ENCODE measurements at regions not wholly inside any gene's neighbourhood (a gene's known extent, or its start where the extent isn't known, plus 50 kb on each side); places are given as distances from the start of the nearest gene placed in this dataset.

GRCh38 chr5:5014586-5015235 is 125.4 kb upstream of the ADAMTS16 start:
- TF ChIP-seq CTCF (IDR thresholded peaks at IDR 0.05) = no peak
- H3K4me3 Mint-ChIP-seq = no peak overlapping the region
- CTCF ChIA-PET = no interaction called here
- peaks cover 3% of the 10 kb centered on the region for H3K9me3 Mint-ChIP-seq
- no peak for DNase-seq
- no peak overlapping the region for H3K27ac Mint-ChIP-seq
- no peaks in the 10 kb centered on the region for H3K36me3 Mint-ChIP-seq (ENCODE audit: low read depth)
- peaks cover 2% of the 10 kb centered on the region for H3K27me3 Mint-ChIP-seq
- POLR2A ChIA-PET = no interaction called here
- intact Hi-C loops (cut with micrococcal nuclease) = no loop called here
- no peaks in the 10 kb centered on the region for H3K4me1 Mint-ChIP-seq
- no peak for ATAC-seq (ENCODE audit: low read depth)

- no peaks in the 10 kb centered on the region for H3K36me3 Mint-ChIP-seq (ENCODE audit: low read depth)
- no peaks in the 10 kb centered on the region for H3K9me3 Mint-ChIP-seq
- ChIA-PET POLR2A (no interaction called here), CTCF (no interaction called here)
- H3K27me3 Mint-ChIP-seq = peaks cover 2% of the 10 kb centered on the region
- intact Hi-C loops (cut with micrococcal nuclease) = no loop called here
- DNase-seq = no peak
- ATAC-seq (ENCODE audit: low read depth) = no peak
- no peak for TF ChIP-seq CTCF (IDR thresholded peaks at IDR 0.05)
- H3K4me3 Mint-ChIP-seq = no peak overlapping the region
- no peak overlapping the region for H3K27ac Mint-ChIP-seq
- H3K4me1 Mint-ChIP-seq = no peaks in the 10 kb centered on the region
These were observed 122.1 kb upstream of the ADAMTS16 start for GRCh38 chr5:5017827-5018577.

DNA sequence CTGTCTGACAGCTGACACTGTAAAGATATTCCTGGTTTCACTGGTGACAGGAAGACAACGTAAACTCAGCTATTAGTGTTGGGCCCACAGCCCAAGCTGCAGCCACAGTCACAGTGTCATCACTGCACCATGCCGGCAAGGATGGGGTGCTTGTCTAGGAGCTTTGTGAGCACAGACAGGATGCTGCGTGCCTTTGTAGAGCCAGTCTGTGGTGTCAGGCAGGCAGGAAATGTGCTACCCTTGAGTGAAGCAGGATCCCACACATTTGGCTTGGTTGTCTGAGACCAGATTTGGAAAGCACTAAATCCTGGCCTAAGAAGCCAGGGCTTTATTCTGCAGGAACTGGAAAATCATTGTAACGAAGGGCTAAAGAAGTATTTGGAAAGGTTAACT is 121.6 kb upstream of the ADAMTS16 start:
- ChIA-PET POLR2A (no interaction called here), CTCF (no interaction called here)

DNA sequence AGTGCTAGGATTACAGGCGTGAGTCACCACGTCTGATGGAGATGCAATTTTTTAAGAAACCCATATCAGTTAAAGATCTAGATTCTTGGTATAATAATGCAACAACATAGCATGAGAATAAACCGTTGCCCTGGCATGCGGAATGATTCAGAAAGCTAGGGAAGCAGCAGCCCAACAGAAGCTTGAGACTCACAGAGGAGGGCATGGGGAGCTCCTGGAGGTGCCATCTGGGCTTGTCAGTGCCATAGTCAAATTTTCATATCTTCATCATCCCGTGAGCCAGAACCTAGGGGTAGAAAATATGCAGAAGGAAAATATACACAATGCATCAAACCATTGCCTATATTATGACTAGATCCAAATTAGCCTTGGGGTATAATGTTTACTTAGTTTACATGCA is 118.7 kb upstream of the ADAMTS16 start:
- ATAC-seq (ENCODE audit: low read depth) (no peak), DNase-seq (no peak)
- Mint-ChIP-seq H3K9me3 (no peaks in the 10 kb centered on the region), H3K4me1 (peaks cover 3% of the 10 kb centered on the region), H3K27me3 (peaks cover 2% of the 10 kb centered on the region), H3K27ac (no peak overlapping the region), H3K36me3 (ENCODE audit: low read depth) (no peaks in the 10 kb centered on the region), H3K4me3 (no peak overlapping the region)
- ChIA-PET CTCF (no interaction called here), POLR2A (no interaction called here)
- intact Hi-C loops (cut with micrococcal nuclease) = no loop called here
- no peak for TF ChIP-seq CTCF (IDR thresholded peaks at IDR 0.05)

More for the DNA sequence above, 121.6 kb upstream of the ADAMTS16 start:
- intact Hi-C loops (cut with micrococcal nuclease) = no loop called here
- Mint-ChIP-seq H3K4me1 (no peaks in the 10 kb centered on the region), H3K27ac (no peak overlapping the region), H3K9me3 (no peaks in the 10 kb centered on the region), H3K4me3 (no peak overlapping the region), H3K36me3 (ENCODE audit: low read depth) (no peaks in the 10 kb centered on the region), H3K27me3 (peaks cover 2% of the 10 kb centered on the region)
- DNase-seq = no peak
- no peak for ATAC-seq (ENCODE audit: low read depth)
- TF ChIP-seq CTCF (IDR thresholded peaks at IDR 0.05) = no peak

DNA sequence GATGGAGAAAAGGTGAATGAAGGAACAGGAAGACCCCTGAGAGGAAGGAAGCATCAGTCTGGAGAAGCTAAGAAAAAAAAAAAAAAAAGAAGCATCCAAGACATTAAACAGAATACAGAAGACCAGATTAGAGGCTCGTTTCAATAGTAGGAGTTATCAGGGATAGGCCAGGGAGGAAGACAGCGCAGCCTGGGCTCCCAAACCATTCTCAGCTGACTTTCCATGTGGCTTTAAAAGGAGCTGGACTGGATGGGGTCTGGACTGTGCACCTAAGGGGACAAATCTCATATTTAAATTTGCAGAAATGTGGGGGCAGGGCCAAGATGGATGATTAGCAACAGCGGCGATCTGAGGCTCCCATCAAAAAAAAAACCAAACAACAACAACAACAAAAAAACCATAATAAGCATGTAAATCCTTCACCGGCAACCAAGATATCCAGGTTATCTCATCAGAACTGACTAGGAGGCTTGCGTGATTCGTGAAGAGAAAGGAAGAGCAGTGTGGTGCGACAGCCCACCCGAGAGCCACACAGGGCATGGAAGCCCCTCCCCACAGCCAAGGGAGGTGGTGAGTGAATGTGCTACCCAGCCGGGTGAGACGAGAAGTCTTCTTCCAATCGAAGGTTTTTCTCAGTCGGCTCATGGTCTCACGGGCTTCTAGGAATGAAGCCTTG is 114.9 kb upstream of the ADAMTS16 start:
- H3K36me3 Mint-ChIP-seq (ENCODE audit: low read depth) = no peaks in the 10 kb centered on the region
- no peaks in the 10 kb centered on the region for H3K27me3 Mint-ChIP-seq
- H3K4me1 Mint-ChIP-seq = peaks cover 3% of the 10 kb centered on the region
- no peak overlapping the region for H3K27ac Mint-ChIP-seq
- H3K9me3 Mint-ChIP-seq = peaks cover 2% of the 10 kb centered on the region
- no peak for TF ChIP-seq CTCF (IDR thresholded peaks at IDR 0.05)
- intact Hi-C loops (cut with micrococcal nuclease) = no loop called here
- H3K4me3 Mint-ChIP-seq = no peak overlapping the region
- DNase-seq (no peak), ATAC-seq (ENCODE audit: low read depth) (no peak)
- ChIA-PET CTCF (no interaction called here), POLR2A (no interaction called here)

All from activated B cell treated with CpG ODN at 0.5 μM for 24 hours (primary cell).